Lower leg skin (tissue), 4 donors: ENCODE measurements at regions not wholly inside any gene's neighbourhood (a gene's known extent, or its start where the extent isn't known, plus 50 kb on each side); places are given as distances from the start of the nearest gene placed in this dataset.

Source experiments
- DNase-seq, 2 donors: peaks; one replicate each; pipeline ENCODE4 v3.0.0-alpha.2; 2019; ENCODE audit warnings: low spot score in 2 of 2
- H3K4me3 ChIP-seq: fragments of 200-600 bp; sonication (generic); 2 replicates; pipeline ENCODE4 v1.5.1; 2017; ENCODE audit warnings: mild to moderate bottlenecking, low read depth; ENCODE audit not compliant: poor library complexity, severe bottlenecking
- POLR2A ChIP-seq, 2 donors: fragments of 450-650 bp; IDR thresholded peaks; one replicate each; pipeline ENCODE4 v1.6.1; 2016 to 2017; ENCODE audit warnings: antibody characterized with exemption in 2 of 2, mild to moderate bottlenecking in 1 of 2, moderate library complexity in 1 of 2
- WGBS, 2 donors: methylation state at CpG; one replicate each; pipeline ENCODE4 v1.1.5; 2018; 5-methylcytosine and 5-hydroxymethylcytosine counted together
- intact Hi-C: fragments of 100-400 bp; cut with DNase I; formaldehyde crosslinking; loops from one replicate; pipeline ENCODE4 v1.15.0; 2023; ENCODE audit warnings: low total_unique reads
- TF ChIP-seq, protein P1 (sequence below), 3 donors: fragments of 450-650 bp; IDR thresholded peaks; one replicate each; pipeline ENCODE4 v1.5.1; 2016; ENCODE audit warnings: antibody characterized with exemption in 3 of 3, mild to moderate bottlenecking in 3 of 3, moderate library complexity in 2 of 3

DNA sequence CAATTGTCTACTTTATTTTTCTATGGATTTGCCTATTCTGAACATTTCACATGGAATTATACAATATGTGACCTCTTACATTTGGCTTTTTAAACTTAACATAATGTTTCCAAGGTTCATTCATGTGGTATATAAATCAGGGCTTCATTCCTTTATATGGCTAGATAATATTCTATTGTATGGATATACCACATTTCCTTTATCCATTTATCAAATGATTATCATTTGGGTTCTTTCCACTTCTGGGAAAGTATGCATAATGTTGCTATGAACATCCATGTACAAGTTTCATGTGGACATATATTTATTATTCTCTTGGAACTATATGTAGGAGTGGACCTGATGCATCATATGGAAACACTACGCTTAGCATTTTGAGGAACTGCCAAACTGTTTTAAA lies 99.7 kb upstream of the NCKAP5 start:
- WGBS, 2 donors = 97 to 100% methylated on average over 1 of the region's 1 CpG
- intact Hi-C loops = no loop called here

DNA sequence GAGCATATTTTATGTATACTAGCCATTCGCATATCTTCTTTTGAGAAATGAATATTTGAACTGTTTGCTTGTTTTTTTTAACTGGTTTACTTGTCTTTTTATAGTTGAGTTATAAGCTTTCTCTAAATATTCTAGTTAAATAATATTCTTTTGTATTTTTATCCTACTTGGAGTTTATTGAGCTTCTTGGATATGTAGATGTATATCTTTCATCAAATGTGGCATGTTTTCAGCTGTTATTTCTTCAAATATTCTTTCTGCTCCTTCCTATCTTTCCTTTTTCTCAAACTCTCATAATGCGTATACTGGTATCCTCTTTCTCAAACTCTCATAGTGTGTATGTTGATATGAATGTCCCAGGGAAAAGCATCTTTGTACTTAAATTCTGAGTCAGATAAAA lies 100.3 kb upstream of the NCKAP5 start:
- no peak overlapping the region for H3K4me3 ChIP-seq
- intact Hi-C loops = no loop called here
- TF ChIP-seq POLR2A (IDR thresholded peaks at IDR 0.05) = no peak
- TF ChIP-seq, protein P1, sequence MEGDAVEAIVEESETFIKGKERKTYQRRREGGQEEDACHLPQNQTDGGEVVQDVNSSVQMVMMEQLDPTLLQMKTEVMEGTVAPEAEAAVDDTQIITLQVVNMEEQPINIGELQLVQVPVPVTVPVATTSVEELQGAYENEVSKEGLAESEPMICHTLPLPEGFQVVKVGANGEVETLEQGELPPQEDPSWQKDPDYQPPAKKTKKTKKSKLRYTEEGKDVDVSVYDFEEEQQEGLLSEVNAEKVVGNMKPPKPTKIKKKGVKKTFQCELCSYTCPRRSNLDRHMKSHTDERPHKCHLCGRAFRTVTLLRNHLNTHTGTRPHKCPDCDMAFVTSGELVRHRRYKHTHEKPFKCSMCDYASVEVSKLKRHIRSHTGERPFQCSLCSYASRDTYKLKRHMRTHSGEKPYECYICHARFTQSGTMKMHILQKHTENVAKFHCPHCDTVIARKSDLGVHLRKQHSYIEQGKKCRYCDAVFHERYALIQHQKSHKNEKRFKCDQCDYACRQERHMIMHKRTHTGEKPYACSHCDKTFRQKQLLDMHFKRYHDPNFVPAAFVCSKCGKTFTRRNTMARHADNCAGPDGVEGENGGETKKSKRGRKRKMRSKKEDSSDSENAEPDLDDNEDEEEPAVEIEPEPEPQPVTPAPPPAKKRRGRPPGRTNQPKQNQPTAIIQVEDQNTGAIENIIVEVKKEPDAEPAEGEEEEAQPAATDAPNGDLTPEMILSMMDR (IDR thresholded peaks at IDR 0.05) = no peak
- DNase-seq = no peak
- WGBS, 2 donors = 97 to 98% methylated on average over 2 of the region's 2 CpGs

More for the DNA sequence above, 99.7 kb upstream of the NCKAP5 start:
- DNase-seq = no peak
- TF ChIP-seq, protein P1 (IDR thresholded peaks at IDR 0.05) = no peak
- TF ChIP-seq POLR2A (IDR thresholded peaks at IDR 0.05) = no peak
- H3K4me3 ChIP-seq = no peak overlapping the region

DNA sequence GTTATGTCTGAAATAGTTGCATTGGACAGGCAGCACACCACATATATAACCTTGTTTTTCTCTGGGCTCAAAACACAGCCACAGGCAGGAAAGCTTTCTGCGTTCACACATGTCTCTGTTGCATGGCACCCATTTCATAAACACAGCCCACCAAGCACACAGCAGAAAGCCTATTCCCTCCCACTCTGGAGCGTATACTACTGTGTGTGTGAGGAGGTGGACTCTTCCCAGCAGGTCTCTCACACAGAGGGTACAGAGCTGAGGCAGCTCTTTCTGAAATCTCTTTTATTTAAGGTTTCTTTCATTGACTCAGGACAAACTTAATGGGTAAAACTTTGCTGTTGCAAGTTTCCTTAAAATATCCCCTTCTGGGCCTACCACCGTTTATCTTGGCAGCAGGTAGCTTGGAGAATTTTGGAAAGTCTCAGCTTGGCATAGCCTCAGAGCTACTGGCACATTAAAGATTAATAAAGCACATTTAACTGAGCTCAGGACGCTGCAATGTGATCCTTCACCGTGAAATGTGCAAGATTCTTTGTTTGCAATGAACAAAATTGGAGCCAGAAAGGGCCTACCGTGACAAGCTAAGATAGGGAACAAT lies 105.1 kb upstream of the NCKAP5 start:
- intact Hi-C loops = no loop called here
- TF ChIP-seq, protein P1 (IDR thresholded peaks at IDR 0.05) = no peak
- no peak overlapping the region for H3K4me3 ChIP-seq
- DNase-seq = no peak
- WGBS, 2 donors = 45 to 51% methylated on average over 6 of the region's 6 CpGs

DNA sequence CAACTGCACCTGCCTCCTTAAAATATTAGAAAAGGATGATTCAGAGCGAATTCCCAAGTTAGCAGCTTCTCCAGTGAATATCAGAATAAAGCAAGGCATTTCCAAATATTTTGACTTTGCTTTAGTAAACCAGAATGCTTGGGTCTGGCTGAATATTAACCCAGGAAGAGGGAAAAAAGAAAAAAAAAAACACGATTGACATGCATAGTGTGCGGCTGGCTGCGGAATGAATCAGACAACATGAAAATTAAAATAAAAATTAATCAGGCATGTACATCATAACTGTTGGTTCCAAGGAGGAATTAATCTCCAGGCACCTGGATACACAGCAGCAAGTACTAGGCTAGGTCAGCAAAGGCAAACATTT lies 105.8 kb upstream of the NCKAP5 start:
- H3K4me3 ChIP-seq = no peak overlapping the region
- DNase-seq = no peak
- intact Hi-C loops = no loop called here
- 40 to 44% methylated on average over 4 of the region's 4 CpGs for WGBS, 2 donors
- TF ChIP-seq, protein P1 (IDR thresholded peaks at IDR 0.05) = no peak
- no peak for TF ChIP-seq POLR2A (IDR thresholded peaks at IDR 0.05)

DNA sequence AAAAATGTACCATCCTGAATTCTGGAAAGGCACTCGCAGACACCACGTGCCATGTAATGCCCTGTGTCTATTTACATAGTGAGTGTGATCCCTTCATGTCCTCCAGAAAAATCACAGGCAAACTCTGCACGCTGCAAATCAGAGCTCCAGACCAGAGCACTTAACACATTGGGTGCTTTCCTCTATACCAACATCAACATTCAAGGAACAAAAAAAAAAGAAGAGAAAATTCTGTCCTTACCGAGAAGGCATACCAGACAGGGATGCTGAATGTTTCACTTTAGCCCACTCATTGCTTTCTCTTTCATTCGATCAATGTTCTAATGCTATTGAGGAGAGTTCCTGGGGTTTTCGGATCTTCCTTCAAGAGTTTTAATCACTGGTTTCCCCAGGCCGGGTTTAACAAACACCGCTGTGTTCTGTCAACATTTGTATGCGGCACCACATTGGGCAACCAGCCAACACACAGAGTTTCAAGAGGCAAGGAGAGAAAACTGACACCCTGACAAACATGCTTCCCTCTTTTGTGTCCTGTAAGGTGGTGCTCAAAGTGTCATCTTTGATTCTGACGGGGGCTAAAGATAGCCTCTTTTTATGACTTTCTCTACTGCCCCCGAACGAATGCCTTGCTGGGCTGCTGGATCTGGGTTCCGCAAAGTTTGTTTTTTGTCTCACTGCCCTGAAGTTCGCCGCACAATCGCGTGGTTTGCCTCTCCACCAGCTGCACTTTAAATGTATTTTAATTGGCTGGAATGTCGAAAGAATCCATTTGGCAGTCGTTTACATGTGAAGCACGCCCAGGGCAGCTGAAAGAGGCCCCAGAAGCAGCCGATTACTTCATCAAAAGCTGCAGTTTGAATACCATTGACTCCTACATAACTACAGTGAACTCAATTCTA lies 106.4 kb upstream of the NCKAP5 start:
- DNase-seq = peak; percentile 39 to 88
- no peak for TF ChIP-seq POLR2A (IDR thresholded peaks at IDR 0.05)
- TF ChIP-seq, protein P1 (IDR thresholded peaks at IDR 0.05) = no peak
- intact Hi-C loops = no loop called here
- WGBS, 2 donors = 6 to 9% methylated on average over 21 of the region's 21 CpGs
- H3K4me3 ChIP-seq = no peak overlapping the region
